Neural cell (in vitro differentiated cells): ENCODE measurements at regions not wholly inside any gene's neighbourhood (a gene's known extent, or its start where the extent isn't known, plus 50 kb on each side); places are given as distances from the start of the nearest gene placed in this dataset.
"Not testable (repeated sequence)": the region's sequence is repeated elsewhere in the genome, so short reads cannot be mapped to it uniquely, and the experiment has no call there.

Source experiments
- EZH2 ChIP-seq: fragments of 200-600, 300-800 bp; shearing (Covaris generic), sonication (generic); IDR thresholded peaks from 2 replicates; pipeline ENCODE4 v1.6.1; 2014; ENCODE audit warnings: antibody characterized with exemption, low read length, borderline replicate concordance, mild to moderate bottlenecking; ENCODE audit not compliant: insufficient read depth, poor library complexity, severe bottlenecking
- RAD21 ChIP-seq: fragments of 450-650 bp; conservative IDR thresholded peaks from 2 replicates; pipeline ENCODE4 v1.6.1; 2014; ENCODE audit warnings: antibody characterized with exemption, mild to moderate bottlenecking, moderate library complexity
- REST ChIP-seq: IDR thresholded peaks from 2 replicates; pipeline ENCODE4 v1.6.1; 2012; ENCODE audit warnings: borderline replicate concordance
- TAF1 ChIP-seq: IDR thresholded peaks from 2 replicates; pipeline ENCODE4 v1.6.1; 2012; ENCODE audit warnings: low read depth
- TF ChIP-seq, protein P1 (sequence below): fragments of 450-650 bp; IDR thresholded peaks from 2 replicates; pipeline ENCODE4 v1.5.1; 2014; ENCODE audit warnings: antibody characterized with exemption, mild to moderate bottlenecking, moderate library complexity; ENCODE audit not compliant: poor library complexity, severe bottlenecking

GRCh38 chr16:88270171-88270790 lies 112.5 kb upstream of the ZNF469 start:
- TF ChIP-seq EZH2, TAF1, RAD21, REST: not testable (repeated sequence)
- TF ChIP-seq, protein P1, sequence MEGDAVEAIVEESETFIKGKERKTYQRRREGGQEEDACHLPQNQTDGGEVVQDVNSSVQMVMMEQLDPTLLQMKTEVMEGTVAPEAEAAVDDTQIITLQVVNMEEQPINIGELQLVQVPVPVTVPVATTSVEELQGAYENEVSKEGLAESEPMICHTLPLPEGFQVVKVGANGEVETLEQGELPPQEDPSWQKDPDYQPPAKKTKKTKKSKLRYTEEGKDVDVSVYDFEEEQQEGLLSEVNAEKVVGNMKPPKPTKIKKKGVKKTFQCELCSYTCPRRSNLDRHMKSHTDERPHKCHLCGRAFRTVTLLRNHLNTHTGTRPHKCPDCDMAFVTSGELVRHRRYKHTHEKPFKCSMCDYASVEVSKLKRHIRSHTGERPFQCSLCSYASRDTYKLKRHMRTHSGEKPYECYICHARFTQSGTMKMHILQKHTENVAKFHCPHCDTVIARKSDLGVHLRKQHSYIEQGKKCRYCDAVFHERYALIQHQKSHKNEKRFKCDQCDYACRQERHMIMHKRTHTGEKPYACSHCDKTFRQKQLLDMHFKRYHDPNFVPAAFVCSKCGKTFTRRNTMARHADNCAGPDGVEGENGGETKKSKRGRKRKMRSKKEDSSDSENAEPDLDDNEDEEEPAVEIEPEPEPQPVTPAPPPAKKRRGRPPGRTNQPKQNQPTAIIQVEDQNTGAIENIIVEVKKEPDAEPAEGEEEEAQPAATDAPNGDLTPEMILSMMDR: not testable (repeated sequence)
